Endothelial cell of umbilical vein (primary cell): ENCODE measurements at regions not wholly inside any gene's neighbourhood (a gene's known extent, or its start where the extent isn't known, plus 50 kb on each side); places are given as distances from the start of the nearest gene placed in this dataset.

Experiments
- BruUV-seq: library from RNA; stranded (reverse); fragments of 400-500 nt; replicated peaks from 2 replicates; lab custom pipeline; 2021; lab: Mats Ljungman, UMichigan
- CTCF ChIA-PET: fragments of 300-600, 350-600 bp; sonication (Branson Sonifier 250); formaldehyde crosslinking; loops from one replicate; lab custom pipeline; 2021; ENCODE audit warnings: antibody characterized with exemption, inconsistent platforms; lab: Charles Lee
- POLR2A ChIA-PET: fragments of 300-600, 350-600 bp; sonication (Branson Sonifier 250); formaldehyde crosslinking; loops from one replicate; lab custom pipeline; 2021; ENCODE audit warnings: antibody characterized with exemption, inconsistent platforms; lab: Charles Lee
- DNase-seq: peaks from one replicate; pipeline ENCODE4 v3.0.0-alpha.2; 2011; ENCODE audit warnings: low read depth, low spot score
- FAIRE-seq: peaks from 2 replicates; lab custom pipeline; 2011; peaks lifted over from hg19 to GRCh38; lab: Jason Lieb, UNC
- H2AFZ ChIP-seq: 2 replicates; pipeline ENCODE4 v1.6.0; 2012; ENCODE audit warnings: low read depth, low read length, control low read depth, inconsistent platforms
- H3K27ac ChIP-seq: 2 replicates; pipeline ENCODE4 v1.5.1; 2011; ENCODE audit warnings: low read depth, mild to moderate bottlenecking, control low read depth, low read length, moderate library complexity; ENCODE audit not compliant: insufficient read depth
- H3K27me3 ChIP-seq, 2 experiments: 2 replicates each; pipeline versions ENCODE4 v1.6.0 to v1.6.1; 2011; ENCODE audit warnings: low read length in 2 of 2, mixed read lengths in 1 of 2; ENCODE audit not compliant: control insufficient read depth in 2 of 2, insufficient read depth in 2 of 2
- H3K36me3 ChIP-seq, 2 experiments: 2 replicates in 1 of 2; 3 replicates in 1 of 2; pipeline ENCODE4 v1.5.1; 2011; ENCODE audit warnings: low read length in 2 of 2, mild to moderate bottlenecking in 1 of 2, moderate library complexity in 1 of 2; ENCODE audit not compliant: control insufficient read depth in 2 of 2, insufficient read depth in 2 of 2; ENCODE audit errors: extremely low read depth in 1 of 2
- H3K4me1 ChIP-seq: 3 replicates; pipeline ENCODE4 v1.5.1; 2011; ENCODE audit warnings: mild to moderate bottlenecking, low read length; ENCODE audit not compliant: control insufficient read depth, insufficient read depth; ENCODE audit errors: extremely low read depth
- H3K4me2 ChIP-seq: 2 replicates; pipeline ENCODE4 v1.6.1; 2011; ENCODE audit warnings: low read length, control low read depth, mixed read lengths; ENCODE audit not compliant: insufficient read depth
- H3K4me3 ChIP-seq, 3 experiments: fragments of 200-600 bp in 1 of 3; sonication (generic), shearing (Covaris generic) in 1 of 3; replicated peaks in 1 of 3; 2 replicates each; pipeline ENCODE4 v1.5.1; 2011 to 2016; ENCODE audit warnings: control low read depth in 3 of 3, low read length in 3 of 3, mild to moderate bottlenecking in 2 of 3, inconsistent platforms in 1 of 3, low read depth in 1 of 3, moderate library complexity in 1 of 3; ENCODE audit not compliant: insufficient read depth in 1 of 3
- H3K79me2 ChIP-seq: 2 replicates; pipeline ENCODE4 v1.6.0; 2012; ENCODE audit warnings: low read length, inconsistent platforms; ENCODE audit not compliant: control insufficient read depth, insufficient read depth
- H3K9ac ChIP-seq: replicated peaks from 2 replicates; pipeline ENCODE3; 2011; ENCODE audit warnings: low read length, control low read depth; ENCODE audit not compliant: insufficient read depth; ENCODE audit errors: extremely low read depth
- H3K9me1 ChIP-seq: replicated peaks from 3 replicates; pipeline ENCODE4 v1.6.0; 2011; ENCODE audit warnings: mild to moderate bottlenecking, low read length; ENCODE audit not compliant: control insufficient read depth, insufficient read depth; ENCODE audit errors: extremely low read depth
- H3K9me3 ChIP-seq: replicated peaks from 2 replicates; pipeline ENCODE4 v1.5.1; 2012; ENCODE audit warnings: low read length, inconsistent platforms; ENCODE audit not compliant: control insufficient read depth, insufficient read depth
- H4K20me1 ChIP-seq: replicated peaks from 2 replicates; pipeline ENCODE3; 2011; ENCODE audit warnings: mild to moderate bottlenecking, low read length; ENCODE audit not compliant: control insufficient read depth, insufficient read depth; ENCODE audit errors: extremely low read depth
- EZH2 ChIP-seq: IDR thresholded peaks from 2 replicates; pipeline ENCODE4 v1.6.1; 2012; ENCODE audit warnings: borderline replicate concordance, low read depth, mild to moderate bottlenecking, moderate library complexity, low read length, inconsistent platforms; ENCODE audit not compliant: severe bottlenecking
- FOS ChIP-seq: IDR thresholded peaks from 2 replicates; pipeline ENCODE4 v1.6.1; 2011; ENCODE audit warnings: mild to moderate bottlenecking, low read length, moderate library complexity, borderline replicate concordance; ENCODE audit not compliant: insufficient read depth
- GATA2 ChIP-seq: IDR thresholded peaks from 2 replicates; pipeline ENCODE4 v1.7.0; 2011; ENCODE audit warnings: low read depth, mild to moderate bottlenecking, moderate library complexity, mixed read lengths, low read length; ENCODE audit not compliant: insufficient read length, insufficient read depth
- JUN ChIP-seq: IDR thresholded peaks from 2 replicates; pipeline ENCODE4 v1.6.1; 2011; ENCODE audit warnings: borderline replicate concordance, low read depth; ENCODE audit not compliant: insufficient read length, insufficient read depth
- MYC ChIP-seq: IDR thresholded peaks from one replicate; pipeline ENCODE4 v1.6.1; 2011; ENCODE audit warnings: mild to moderate bottlenecking, low read depth, low read length
- POLR2A ChIP-seq: IDR thresholded peaks from 2 replicates; pipeline ENCODE4 v1.6.1; 2012; ENCODE audit warnings: low read depth, mild to moderate bottlenecking, control low read depth, low read length
- POLR2AphosphoS5 ChIP-seq: IDR thresholded peaks from 2 replicates; pipeline ENCODE4 v1.6.1; 2012; ENCODE audit warnings: low read depth, mild to moderate bottlenecking, control low read depth, low read length, moderate library complexity; ENCODE audit not compliant: insufficient read depth
- dilution Hi-C: fragments of 300-500 bp; cut with MboI; formaldehyde crosslinking; loops from one replicate; pipeline ENCODE4 v1.15.0; 2019; ENCODE audit warnings: low sequenced_read_pairs; ENCODE audit not compliant: extremely low pct_ligation_motif_present
- intact Hi-C: fragments of 100-400 bp; cut with micrococcal nuclease; formaldehyde crosslinking; loops from one replicate; pipeline ENCODE4 v1.10.0; 2022
- TF ChIP-seq, protein P1 (sequence below): IDR thresholded peaks from 2 replicates; pipeline ENCODE4 v1.6.1; 2011; ENCODE audit not compliant: insufficient read depth, insufficient read length
- TF ChIP-seq, protein P2 (sequence below), 2 donors: IDR thresholded peaks; 1 replicate in 1 of 2; 2 replicates in 1 of 2; pipeline ENCODE4 v1.5.1; 2011; ENCODE audit warnings: low read length in 2 of 2, mild to moderate bottlenecking in 2 of 2, moderate library complexity in 2 of 2, control low read depth in 1 of 2, inconsistent platforms in 1 of 2, low read depth in 1 of 2; ENCODE audit not compliant: insufficient read depth in 1 of 2; ENCODE audit errors: extremely low read depth in 1 of 2

DNA sequence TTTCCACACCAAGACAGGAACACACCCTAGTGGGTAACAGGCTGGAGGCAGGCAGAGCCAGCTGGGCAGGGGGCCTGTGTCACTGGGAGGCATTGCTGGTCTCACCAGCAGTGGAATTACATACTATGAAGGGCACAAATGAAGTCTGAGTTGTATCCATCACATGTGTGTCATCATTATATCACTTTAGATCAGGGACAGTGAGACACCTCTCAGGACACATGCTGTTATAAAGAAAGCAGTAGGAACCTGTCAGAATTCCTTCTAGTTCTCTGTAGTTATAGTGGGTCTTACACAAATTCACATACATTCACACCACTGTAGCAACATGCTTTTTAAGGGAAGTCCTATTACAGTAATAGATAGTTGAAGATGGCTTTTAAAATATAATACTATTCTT, 63.5 kb upstream of the FYN start:
- DNase-seq (no peak), FAIRE-seq (no peak)
- Histone ChIP-seq H3K9me1 (no peaks in the 10 kb centered on the region), H3K79me2 (no peaks in the 10 kb centered on the region), H3K4me1 (peaks cover 6% of the 10 kb centered on the region), H2AFZ (no peak overlapping the region), H3K36me3 (no peaks in the 10 kb centered on the region), H3K9ac (no peak overlapping the region), H3K4me2 (no peak overlapping the region), H3K27ac (no peak overlapping the region), H3K9me3 (no peaks in the 10 kb centered on the region), H4K20me1 (no peaks in the 10 kb centered on the region), H3K27me3 (no peaks in the 10 kb centered on the region), H3K4me3 (no peak overlapping the region)
- BruUV-seq = no TSS peak
- ChIA-PET POLR2A (no interaction called here), CTCF (no interaction called here)
- TF ChIP-seq, protein P1, sequence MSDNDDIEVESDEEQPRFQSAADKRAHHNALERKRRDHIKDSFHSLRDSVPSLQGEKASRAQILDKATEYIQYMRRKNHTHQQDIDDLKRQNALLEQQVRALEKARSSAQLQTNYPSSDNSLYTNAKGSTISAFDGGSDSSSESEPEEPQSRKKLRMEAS = no peak
- TF ChIP-seq EZH2 (no peak), POLR2A (no peak), GATA2 (no peak), JUN (no peak), FOS (no peak), MYC (no peak), POLR2AphosphoS5 (no peak)
- TF ChIP-seq, protein P2, sequence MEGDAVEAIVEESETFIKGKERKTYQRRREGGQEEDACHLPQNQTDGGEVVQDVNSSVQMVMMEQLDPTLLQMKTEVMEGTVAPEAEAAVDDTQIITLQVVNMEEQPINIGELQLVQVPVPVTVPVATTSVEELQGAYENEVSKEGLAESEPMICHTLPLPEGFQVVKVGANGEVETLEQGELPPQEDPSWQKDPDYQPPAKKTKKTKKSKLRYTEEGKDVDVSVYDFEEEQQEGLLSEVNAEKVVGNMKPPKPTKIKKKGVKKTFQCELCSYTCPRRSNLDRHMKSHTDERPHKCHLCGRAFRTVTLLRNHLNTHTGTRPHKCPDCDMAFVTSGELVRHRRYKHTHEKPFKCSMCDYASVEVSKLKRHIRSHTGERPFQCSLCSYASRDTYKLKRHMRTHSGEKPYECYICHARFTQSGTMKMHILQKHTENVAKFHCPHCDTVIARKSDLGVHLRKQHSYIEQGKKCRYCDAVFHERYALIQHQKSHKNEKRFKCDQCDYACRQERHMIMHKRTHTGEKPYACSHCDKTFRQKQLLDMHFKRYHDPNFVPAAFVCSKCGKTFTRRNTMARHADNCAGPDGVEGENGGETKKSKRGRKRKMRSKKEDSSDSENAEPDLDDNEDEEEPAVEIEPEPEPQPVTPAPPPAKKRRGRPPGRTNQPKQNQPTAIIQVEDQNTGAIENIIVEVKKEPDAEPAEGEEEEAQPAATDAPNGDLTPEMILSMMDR (IDR thresholded peaks at IDR 0.05; ENCODE audit: extremely low read depth in 1 of 2, insufficient read depth in 1 of 2, low read depth in 1 of 2, low read length in 2 of 2) = no peak
- dilution Hi-C loops (no loop called here), intact Hi-C loops (no loop called here)
